Stomach (tissue), 8 donors: ENCODE measurements at regions not wholly inside any gene's neighbourhood (a gene's known extent, or its start where the extent isn't known, plus 50 kb on each side); places are given as distances from the start of the nearest gene placed in this dataset.
A peak's percentile ranks its signal among the peaks of the same experiment; 100 is the strongest.

Source experiments
- DNase-seq, 2 donors: peaks; one replicate each; pipeline versions ENCODE4 v3.0.0 to v3.0.0-alpha.2; 2013 to 2019
- H3K27ac ChIP-seq, 5 donors: fragments of 200-600 bp in 4 of 5; sonication (generic) in 4 of 5; one replicate each; pipeline ENCODE4 v1.5.1; 2013 to 2019; ENCODE audit warnings: mild to moderate bottlenecking in 1 of 5, moderate library complexity in 1 of 5
- H3K27me3 ChIP-seq, 3 donors: fragments of 200-600 bp; sonication (generic); one replicate each; pipeline ENCODE4 v1.5.1; 2017 to 2019; ENCODE audit warnings: mixed run types in 1 of 3
- H3K36me3 ChIP-seq, 4 donors: fragments of 200-600 bp; sonication (generic); 1 replicate in 3 of 4; 2 replicates in 1 of 4; pipeline ENCODE4 v1.5.1; 2016 to 2019
- H3K4me1 ChIP-seq, 4 donors: fragments of 200-600 bp; sonication (generic); one replicate each; pipeline ENCODE4 v1.5.1; 2016 to 2019
- H3K4me3 ChIP-seq, 4 donors: fragments of 200-600 bp; sonication (generic) in 3 of 4; one replicate each; pipeline ENCODE4 v1.5.1; 2016 to 2019; ENCODE audit warnings: mild to moderate bottlenecking in 1 of 4
- H3K9me3 ChIP-seq, 4 donors: fragments of 200-600 bp; sonication (generic); one replicate each; pipeline ENCODE4 v1.5.1; 2016 to 2019
- EP300 ChIP-seq: sonication (generic); formaldehyde crosslinking; IDR thresholded peaks from one replicate; pipeline ENCODE4 v1.6.1; 2017; ENCODE audit warnings: antibody characterized with exemption
- POLR2A ChIP-seq, 4 donors: fragments of 450-650 bp; IDR thresholded peaks; one replicate each; pipeline ENCODE4 v1.6.1; 2016; ENCODE audit warnings: antibody characterized with exemption in 4 of 4, control low read depth in 2 of 4, mild to moderate bottlenecking in 1 of 4, moderate library complexity in 1 of 4
- POLR2AphosphoS5 ChIP-seq, 3 donors: sonication (generic); formaldehyde crosslinking; IDR thresholded peaks; one replicate each; pipeline ENCODE4 v1.6.1; 2016; ENCODE audit warnings: antibody characterized with exemption in 3 of 3
- WGBS, 5 donors: extraction: QIAGEN DNeasy Blood & Tissue Kit in 3 of 5; methylation state at CpG; one replicate each; pipeline versions ENCODE4 v1.1.5 to v1.1.7; 2013 to 2018; 5-methylcytosine and 5-hydroxymethylcytosine counted together
- intact Hi-C: fragments of 100-400 bp; cut with DNase I; formaldehyde crosslinking; loops from one replicate; pipeline ENCODE4 v1.15.1; 2023; ENCODE audit warnings: low total_unique reads
- TF ChIP-seq, protein P1 (sequence below), 7 experiments: fragments of 450-650 bp in 4 of 7; fragments of 200-600 bp in 3 of 7; sonication (generic) in 3 of 7; IDR thresholded peaks; one replicate each; pipeline ENCODE4 v1.5.1; 2016 to 2019; ENCODE audit warnings: antibody characterized with exemption in 7 of 7, control low read depth in 2 of 7, mild to moderate bottlenecking in 1 of 7
- donor health status: healthy with polysubstance abuse.
- donor health status: Bipolar disorder and iron deficiency.
- donor health status: healthy.

DNA sequence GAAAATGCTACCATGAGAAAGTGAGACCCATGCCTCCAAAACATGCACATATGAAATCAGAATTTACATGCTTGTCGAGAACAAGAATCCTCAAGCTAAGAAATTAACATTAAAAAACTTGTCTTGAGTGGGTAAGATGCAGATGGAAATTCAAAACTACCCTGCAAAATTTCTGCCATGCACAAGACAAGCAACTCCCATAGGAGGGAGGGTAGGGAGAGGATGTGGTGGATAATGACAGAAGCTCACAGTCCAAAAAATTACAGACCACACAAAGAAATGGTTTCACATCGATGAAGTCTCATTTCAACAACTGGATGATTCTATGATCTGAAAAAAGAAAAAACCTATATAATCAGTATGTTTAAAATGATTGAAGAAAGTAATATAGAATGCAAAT lies 319.9 kb upstream of the PTGER4 start:
- Histone ChIP-seq H3K27me3 (no peaks in the 10 kb centered on the region), H3K4me1 (peaks cover 0 to 18% (median 6%) of the 10 kb centered on the region in 4 donors), H3K9me3 (no peaks in the 10 kb centered on the region), H3K27ac (no peak overlapping the region), H3K4me3 (no peak overlapping the region), H3K36me3 (no peaks in the 10 kb centered on the region)
- WGBS, 5 donors = 75 to 91% (median 84%) methylated on average over 2 of the region's 2 CpGs
- DNase-seq = no peak
- no peak for TF ChIP-seq POLR2A (IDR thresholded peaks at IDR 0.05)
- no peak for TF ChIP-seq POLR2AphosphoS5 (IDR thresholded peaks at IDR 0.05)
- TF ChIP-seq, protein P1, sequence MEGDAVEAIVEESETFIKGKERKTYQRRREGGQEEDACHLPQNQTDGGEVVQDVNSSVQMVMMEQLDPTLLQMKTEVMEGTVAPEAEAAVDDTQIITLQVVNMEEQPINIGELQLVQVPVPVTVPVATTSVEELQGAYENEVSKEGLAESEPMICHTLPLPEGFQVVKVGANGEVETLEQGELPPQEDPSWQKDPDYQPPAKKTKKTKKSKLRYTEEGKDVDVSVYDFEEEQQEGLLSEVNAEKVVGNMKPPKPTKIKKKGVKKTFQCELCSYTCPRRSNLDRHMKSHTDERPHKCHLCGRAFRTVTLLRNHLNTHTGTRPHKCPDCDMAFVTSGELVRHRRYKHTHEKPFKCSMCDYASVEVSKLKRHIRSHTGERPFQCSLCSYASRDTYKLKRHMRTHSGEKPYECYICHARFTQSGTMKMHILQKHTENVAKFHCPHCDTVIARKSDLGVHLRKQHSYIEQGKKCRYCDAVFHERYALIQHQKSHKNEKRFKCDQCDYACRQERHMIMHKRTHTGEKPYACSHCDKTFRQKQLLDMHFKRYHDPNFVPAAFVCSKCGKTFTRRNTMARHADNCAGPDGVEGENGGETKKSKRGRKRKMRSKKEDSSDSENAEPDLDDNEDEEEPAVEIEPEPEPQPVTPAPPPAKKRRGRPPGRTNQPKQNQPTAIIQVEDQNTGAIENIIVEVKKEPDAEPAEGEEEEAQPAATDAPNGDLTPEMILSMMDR (IDR thresholded peaks at IDR 0.05) = no peak
- TF ChIP-seq EP300 = no peak
- intact Hi-C loops = no loop called here

DNA sequence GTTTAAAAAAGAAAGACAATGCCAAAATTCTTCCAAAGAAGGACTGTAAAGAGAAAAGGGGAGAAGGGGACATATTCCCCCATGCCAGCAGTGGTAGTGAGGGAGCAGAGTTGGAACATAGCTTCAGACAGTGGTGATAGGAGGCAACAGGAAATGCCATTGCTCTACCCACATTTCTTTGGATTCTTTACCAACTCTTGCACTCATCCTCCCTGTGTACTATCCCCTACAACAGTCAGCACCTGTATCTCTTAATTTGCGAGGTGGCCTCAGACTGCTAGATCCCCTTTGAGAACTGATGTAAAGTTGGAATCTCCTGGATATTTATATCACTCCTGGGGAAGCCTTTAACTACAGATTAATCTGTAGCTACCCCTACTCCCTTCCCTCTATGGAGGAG lies 320.6 kb upstream of the PTGER4 start:
- TF ChIP-seq, protein P1 (IDR thresholded peaks at IDR 0.05) = no peak
- no peak for TF ChIP-seq POLR2AphosphoS5 (IDR thresholded peaks at IDR 0.05)
- no peak for TF ChIP-seq POLR2A (IDR thresholded peaks at IDR 0.05)
- TF ChIP-seq EP300 = no peak
- H3K4me1 ChIP-seq = peaks cover 0 to 18% (median 6%) of the 10 kb centered on the region in 4 donors
- H3K36me3 ChIP-seq = no peaks in the 10 kb centered on the region
- intact Hi-C loops = no loop called here
- H3K4me3 ChIP-seq = no peak overlapping the region
- H3K9me3 ChIP-seq = no peaks in the 10 kb centered on the region
- no peak overlapping the region for H3K27ac ChIP-seq
- DNase-seq = no peak
- no peaks in the 10 kb centered on the region for H3K27me3 ChIP-seq
- 87 to 100% (median 97%) methylated on average over 1 of the region's 1 CpG for WGBS, 5 donors

DNA sequence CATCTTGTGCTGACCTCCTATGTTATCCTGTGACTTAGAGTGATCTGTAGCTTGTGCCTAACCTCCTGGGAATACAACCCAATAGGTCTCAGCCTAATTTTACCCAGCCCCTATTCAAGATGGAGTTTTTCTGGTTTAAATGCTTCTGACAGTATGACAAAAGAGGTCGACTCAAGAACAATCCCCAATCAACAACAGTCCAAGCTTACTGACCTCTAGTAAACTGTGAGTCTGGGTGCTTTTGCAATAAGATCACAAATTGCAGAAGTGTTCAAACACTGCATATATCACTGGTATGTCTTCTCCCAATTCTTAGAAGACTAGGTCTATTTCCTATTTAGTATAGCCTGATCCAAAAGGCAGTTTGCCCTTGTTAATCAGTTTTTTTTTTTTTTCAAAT lies 323.5 kb upstream of the PTGER4 start:
- H3K4me3 ChIP-seq = no peak overlapping the region
- intact Hi-C loops = no loop called here
- H3K27ac ChIP-seq = peak overlapping the region in 1 of 5 donors; percentile 15
- H3K4me1 ChIP-seq = peaks cover 0 to 18% (median 6%) of the 10 kb centered on the region in 4 donors
- WGBS, 5 donors = 39 to 72% (median 56%) methylated on average over 1 of the region's 1 CpG
- no peaks in the 10 kb centered on the region for H3K9me3 ChIP-seq
- TF ChIP-seq, protein P1 (IDR thresholded peaks at IDR 0.05) = no peak
- no peak for TF ChIP-seq EP300
- no peak for TF ChIP-seq POLR2A (IDR thresholded peaks at IDR 0.05)
- no peak for TF ChIP-seq POLR2AphosphoS5 (IDR thresholded peaks at IDR 0.05)
- H3K36me3 ChIP-seq = no peaks in the 10 kb centered on the region
- H3K27me3 ChIP-seq = no peaks in the 10 kb centered on the region
- peak in 1 of 2 donors; percentile 23 for DNase-seq

DNA sequence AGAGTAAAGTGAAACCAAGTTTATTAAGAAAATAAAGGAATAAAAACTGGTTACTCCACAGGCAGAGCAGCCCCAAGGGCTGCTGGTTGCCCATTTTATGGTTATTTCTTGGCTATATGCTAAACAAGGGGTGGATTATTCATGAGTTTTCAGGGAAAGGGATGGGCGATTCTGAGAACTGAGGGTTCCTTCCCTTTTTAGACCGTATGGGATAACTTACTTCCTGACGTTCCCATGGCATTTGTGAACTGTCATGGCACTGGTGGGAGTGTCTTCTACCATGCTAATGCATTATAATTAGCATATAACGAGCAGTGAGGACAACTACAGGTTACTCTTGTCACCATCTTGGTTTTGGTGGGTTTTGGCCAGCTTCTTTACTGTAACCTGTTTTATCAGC lies 323.9 kb upstream of the PTGER4 start:
- H3K27ac ChIP-seq = peak overlapping the region in 1 of 5 donors; percentile 15
- no peak for TF ChIP-seq POLR2AphosphoS5 (IDR thresholded peaks at IDR 0.05)
- TF ChIP-seq POLR2A (IDR thresholded peaks at IDR 0.05) = no peak
- TF ChIP-seq EP300 = no peak
- TF ChIP-seq, protein P1 (IDR thresholded peaks at IDR 0.05) = no peak
- H3K9me3 ChIP-seq = no peaks in the 10 kb centered on the region
- intact Hi-C loops = no loop called here
- 66 to 85% (median 75%) methylated on average over 4 of the region's 4 CpGs for WGBS, 5 donors
- no peak for DNase-seq
- H3K4me1 ChIP-seq = peaks cover 0 to 18% (median 6%) of the 10 kb centered on the region in 4 donors
- no peaks in the 10 kb centered on the region for H3K27me3 ChIP-seq
- H3K4me3 ChIP-seq = no peak overlapping the region
- H3K36me3 ChIP-seq = no peaks in the 10 kb centered on the region
